NCI-H510A (cell line): ENCODE measurements at regions not wholly inside any gene's neighbourhood (a gene's known extent, or its start where the extent isn't known, plus 50 kb on each side); places are given as distances from the start of the nearest gene placed in this dataset.

ENCODE experiments used
- DNase-seq: peaks from one replicate; lab custom pipeline; 2025; lab: John Stamatoyannopoulos, UW

- no peak for DNase-seq
Measured at GRCh38 chr13:59121507-59121906, 1042.2 kb downstream of the DIAPH3 start.

DNA sequence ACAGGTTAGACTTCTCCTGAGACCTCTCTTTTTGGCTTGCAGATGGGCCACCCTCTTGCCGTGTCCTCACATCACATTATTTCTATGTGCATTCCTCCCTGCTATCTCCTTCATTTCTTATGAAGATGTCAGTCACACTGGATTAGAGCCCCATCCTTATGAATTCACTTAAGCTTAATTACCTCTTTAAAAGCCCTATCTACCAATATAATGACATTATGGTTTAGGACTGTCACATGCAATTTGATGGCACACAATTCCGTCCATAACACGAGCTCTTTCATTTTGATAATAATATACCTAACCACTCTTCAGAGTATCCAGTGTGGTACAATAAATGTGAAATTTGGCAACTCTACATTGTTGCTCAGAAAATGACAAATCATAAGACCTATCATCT lies 1037.3 kb downstream of the DIAPH3 start:
- DNase-seq = no peak

GRCh38 chr13:59133903-59134302 lies 1029.8 kb downstream of the DIAPH3 start:
- no peak for DNase-seq

DNA sequence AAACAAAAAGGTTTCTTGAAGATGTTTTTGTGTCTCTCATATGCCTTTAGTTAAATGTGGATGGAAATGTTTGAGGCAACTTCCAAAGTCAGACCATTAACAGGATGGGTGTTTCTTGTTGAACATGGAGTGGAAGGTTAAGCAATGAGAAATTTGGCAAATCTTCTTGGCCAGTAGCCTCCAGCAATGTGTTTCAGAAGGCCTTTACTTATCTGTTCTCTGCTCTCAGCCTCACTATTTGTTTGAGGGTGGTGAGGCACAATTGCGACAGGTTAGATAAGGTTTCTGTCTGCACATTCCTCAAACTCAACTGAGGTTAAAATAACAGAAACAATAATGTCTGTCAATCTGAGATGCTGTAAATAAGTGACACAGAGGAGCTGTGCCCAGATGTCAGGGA lies 1019.0 kb downstream of the DIAPH3 start:
- DNase-seq = no peak

- DNase-seq = no peak
Measured at GRCh38 chr13:59145381-59145780, 1018.3 kb downstream of the DIAPH3 start.

- DNase-seq = no peak
Measured at GRCh38 chr13:59157181-59157580, 1006.5 kb downstream of the DIAPH3 start.

- DNase-seq = no peak
Measured at GRCh38 chr13:59166174-59166573, 997.6 kb downstream of the DIAPH3 start.

DNA sequence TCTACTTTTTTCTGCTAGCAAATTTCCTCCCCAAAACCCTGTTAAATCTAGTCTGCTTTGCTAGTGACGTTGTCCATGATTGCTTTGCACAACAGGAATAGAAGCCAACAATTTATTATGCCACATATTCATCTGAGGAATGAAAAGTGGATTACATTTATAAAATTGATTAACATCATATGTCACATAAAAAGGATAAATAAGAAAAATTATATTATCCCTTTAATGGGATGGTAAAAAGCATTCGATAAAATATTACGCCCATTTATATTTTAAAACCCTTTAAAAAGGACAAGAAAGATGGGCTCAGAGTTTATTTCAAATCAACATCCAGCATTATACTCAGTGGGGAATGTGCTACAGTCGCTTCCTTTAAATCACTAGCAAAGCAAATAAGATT lies 991.7 kb downstream of the DIAPH3 start:
- no peak for DNase-seq

GRCh38 chr13:59176775-59177174 lies 987.0 kb downstream of the DIAPH3 start:
- no peak for DNase-seq

DNA sequence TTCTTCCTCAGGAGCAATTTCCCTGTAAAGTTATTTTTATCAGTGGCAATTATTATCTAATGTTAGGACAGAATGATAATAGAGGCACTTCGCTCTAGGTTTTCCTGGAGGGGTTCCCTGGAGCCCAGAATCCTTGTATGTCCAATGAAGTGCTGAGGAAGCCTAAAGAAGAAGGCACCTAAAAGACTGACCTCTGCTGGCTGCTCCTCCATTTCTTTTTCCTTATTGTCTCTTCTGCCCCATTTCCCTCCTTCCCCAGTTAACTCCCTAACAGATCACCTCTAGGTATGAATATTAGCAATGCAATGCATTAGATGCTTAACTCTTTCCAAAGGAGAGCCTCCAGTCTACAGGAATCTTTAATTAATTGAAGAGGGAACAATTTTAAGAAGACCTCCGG lies 985.4 kb downstream of the DIAPH3 start:
- no peak for DNase-seq

- DNase-seq = no peak
Measured at GRCh38 chr13:59182241-59182640, 981.5 kb downstream of the DIAPH3 start.

DNA sequence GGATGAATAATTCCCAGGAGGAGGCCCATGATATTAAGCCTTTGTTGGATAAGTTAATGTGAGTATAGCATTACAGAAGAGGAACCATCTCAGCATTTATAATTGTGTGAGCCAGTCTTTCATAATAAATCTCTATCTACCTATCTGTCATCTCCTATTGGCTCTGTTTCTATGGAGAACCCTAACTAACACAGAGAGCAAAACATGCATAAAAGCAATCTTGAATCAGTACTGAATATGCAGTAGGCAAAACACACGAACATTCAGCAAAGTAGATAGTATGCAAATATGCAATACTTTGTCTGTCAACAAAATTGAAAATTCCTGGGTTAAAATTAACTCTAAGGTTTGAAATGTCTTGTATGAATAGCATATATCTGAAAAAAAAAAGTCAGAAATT lies 966.3 kb downstream of the DIAPH3 start:
- DNase-seq = no peak

GRCh38 chr13:59201841-59202240 lies 961.9 kb downstream of the DIAPH3 start:
- no peak for DNase-seq

DNA sequence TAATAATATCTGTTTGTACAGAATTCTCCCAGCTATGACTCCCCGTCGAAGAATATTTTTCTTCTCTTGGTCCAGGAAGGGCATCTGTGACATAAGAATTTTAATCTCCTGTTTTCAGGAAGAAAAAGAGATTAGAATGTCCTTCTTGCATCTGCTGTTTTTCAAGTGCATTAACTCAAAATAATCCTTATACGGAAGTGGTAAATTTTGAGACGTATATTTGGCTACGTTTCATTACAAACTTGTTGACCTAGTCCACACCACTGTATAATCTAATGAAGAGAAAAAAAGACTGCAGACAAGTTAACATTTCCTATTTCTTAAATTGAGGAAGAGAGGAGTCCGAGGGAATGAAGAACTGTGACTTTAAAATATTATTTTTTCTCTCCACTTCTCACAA lies 959.9 kb downstream of the DIAPH3 start:
- DNase-seq = no peak

DNA sequence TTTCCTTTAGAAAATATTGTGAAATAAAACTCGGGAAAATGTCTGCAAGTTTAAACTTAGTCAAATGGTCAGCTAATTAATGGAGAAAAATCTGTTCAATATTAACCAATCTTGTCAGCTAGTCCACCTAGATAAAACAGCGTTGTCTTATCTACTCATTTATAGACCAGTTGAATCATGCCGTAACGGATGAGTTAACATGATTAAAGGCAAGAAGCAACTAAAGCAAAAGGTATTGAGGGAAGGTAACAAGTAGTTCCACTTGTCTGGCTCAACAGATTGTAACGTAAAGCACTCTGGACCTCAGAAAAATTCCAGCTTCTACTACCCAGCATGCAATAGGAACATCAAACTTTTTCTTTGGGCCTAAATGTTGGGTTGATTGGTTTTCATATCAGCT lies 958.2 kb downstream of the DIAPH3 start:
- no peak for DNase-seq

GRCh38 chr13:59208405-59209195 lies 955.1 kb downstream of the DIAPH3 start:
- DNase-seq = no peak

- no peak for DNase-seq
Measured at GRCh38 chr13:59210543-59210942, 953.2 kb downstream of the DIAPH3 start.

- DNase-seq = no peak
Measured at GRCh38 chr13:59211606-59212005, 952.1 kb downstream of the DIAPH3 start.

DNA sequence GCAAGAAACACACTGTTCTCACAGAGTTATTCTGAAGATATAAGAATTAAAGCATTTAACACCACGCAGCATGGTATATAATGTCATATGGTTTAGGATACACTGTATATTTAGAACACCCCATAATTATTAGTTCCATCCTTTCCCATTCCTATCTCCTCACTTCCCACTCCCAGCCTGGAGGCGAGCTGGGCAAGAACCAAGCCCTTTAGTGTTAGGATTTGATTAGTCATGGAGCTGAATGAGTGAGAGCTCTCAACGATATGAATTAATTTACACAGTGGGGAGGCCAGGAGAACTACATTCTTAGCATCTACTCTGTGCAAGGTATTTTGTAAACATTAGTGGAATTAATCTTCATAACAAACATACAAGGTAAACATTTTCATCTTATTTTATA lies 934.3 kb downstream of the DIAPH3 start:
- no peak for DNase-seq

DNA sequence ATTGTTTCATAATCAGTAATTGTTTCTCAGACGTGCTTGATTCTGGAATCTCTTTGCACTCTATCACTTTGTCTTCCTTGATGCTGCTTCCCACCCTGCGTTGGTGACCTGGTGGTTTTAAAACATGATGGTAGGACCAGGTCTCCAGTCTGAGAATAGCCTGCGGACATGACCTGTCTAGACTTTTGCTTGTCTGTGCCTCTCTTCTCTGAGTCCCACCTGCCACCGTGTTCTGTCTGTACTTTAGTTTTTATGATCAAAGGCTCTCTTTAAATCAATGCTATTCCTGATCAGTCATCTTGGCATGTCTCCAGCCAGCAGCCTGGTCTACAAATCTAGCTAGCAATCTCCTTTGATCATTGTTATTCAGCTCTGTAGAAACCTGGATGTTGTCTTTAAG lies 933.9 kb downstream of the DIAPH3 start:
- no peak for DNase-seq

DNA sequence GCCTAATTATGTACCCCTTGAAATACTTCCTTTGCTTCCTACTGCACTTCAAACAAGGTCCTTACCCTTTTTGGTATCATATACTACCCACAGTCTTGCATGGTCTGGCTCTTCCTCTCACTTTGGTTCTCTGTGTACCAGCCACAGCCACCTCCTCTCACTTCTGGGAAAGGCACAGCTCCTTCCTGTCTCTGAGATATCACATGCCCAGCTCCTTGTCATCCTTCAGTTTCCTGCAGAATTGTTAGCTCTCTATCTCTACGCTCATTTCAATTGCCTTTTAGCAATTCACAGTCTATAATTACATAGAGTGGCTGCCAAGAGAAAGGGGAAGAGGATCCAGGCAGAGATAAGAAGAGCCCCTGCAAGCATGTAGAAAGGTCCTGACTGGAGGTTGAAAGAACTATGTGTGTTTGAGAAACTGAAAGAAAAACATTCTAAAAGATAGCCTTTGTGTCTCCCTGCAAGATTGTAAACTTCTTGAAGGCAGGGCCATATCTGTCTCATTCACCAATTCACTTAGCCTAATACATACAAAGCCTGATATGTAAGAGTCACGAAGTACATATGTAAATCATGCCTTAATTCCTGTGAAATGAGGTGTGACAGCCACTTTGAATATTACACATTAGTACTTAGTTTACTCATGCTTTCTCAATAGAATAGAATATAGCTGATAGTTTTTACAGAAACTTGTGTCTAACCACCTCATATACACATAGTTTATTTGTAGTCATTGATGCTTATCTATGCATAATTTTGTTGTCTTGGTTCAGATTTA lies 933.1 kb downstream of the DIAPH3 start:
- no peak for DNase-seq

GRCh38 chr13:59236309-59236919 lies 927.3 kb downstream of the DIAPH3 start:
- DNase-seq = no peak

- DNase-seq = no peak
Measured at GRCh38 chr13:59236944-59237343, 926.8 kb downstream of the DIAPH3 start.
